ENCODE measurements at regions not wholly inside any gene's neighbourhood (a gene's known extent, or its start where the extent isn't known, plus 50 kb on each side); places are given as distances from the start of the nearest gene placed in this dataset.

DNA sequence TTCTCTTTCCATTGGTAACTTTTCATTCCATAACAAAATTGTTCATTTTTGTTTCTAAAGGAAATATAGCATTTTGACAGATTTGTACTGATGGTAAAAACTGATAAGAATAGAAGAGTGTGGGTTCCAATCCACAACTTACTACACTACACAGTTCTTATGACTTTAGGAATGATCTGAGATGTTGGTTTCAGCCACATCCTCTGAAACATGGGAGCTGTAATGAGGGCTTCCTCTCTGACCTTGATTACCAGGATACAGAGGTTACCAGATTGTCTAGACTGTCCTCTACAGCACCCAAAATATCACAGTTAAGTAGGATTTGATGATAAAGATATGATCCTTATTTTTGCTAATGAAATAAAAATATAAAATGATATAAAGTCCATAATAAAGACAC, 1184.6 kb downstream of the FLRT2 start:
- DNase-seq (ENCODE audit: low spot score in 2 of 2) = no peak
- Mint-ChIP-seq H3K36me3 (no peaks in the 10 kb centered on the region), H3K4me1 (no peaks in the 10 kb centered on the region), H3K9me3 (peaks cover 2% of the 10 kb centered on the region), H3K4me3 (no peak overlapping the region), H3K27ac (no peak overlapping the region)
- ATAC-seq = no peak

DNA sequence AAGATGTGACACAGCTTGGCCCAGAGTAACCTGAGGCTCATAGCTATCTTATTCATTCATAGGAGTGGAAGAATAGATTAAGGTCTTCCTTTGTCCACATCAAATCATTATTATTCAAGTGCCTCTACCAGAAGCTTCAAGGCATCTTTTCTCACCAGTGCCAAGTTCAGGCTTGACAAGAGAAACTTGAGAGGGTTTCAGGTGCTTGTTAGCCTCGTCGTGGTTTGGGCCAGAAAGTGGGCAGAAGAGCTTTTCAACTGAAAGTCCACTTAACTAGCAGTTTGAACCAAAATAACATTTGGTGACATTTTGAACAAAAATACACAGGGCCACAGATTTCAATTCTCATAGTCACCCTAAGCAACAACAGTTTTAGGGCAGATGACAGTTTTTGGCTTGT, 1184.2 kb downstream of the FLRT2 start:
- H3K4me1 Mint-ChIP-seq = no peaks in the 10 kb centered on the region
- H3K27ac Mint-ChIP-seq = no peak overlapping the region
- no peaks in the 10 kb centered on the region for H3K9me3 Mint-ChIP-seq
- DNase-seq (ENCODE audit: low spot score in 2 of 2) (no peak), ATAC-seq (no peak)
- H3K4me3 Mint-ChIP-seq = no peak overlapping the region
- no peaks in the 10 kb centered on the region for H3K36me3 Mint-ChIP-seq

DNA sequence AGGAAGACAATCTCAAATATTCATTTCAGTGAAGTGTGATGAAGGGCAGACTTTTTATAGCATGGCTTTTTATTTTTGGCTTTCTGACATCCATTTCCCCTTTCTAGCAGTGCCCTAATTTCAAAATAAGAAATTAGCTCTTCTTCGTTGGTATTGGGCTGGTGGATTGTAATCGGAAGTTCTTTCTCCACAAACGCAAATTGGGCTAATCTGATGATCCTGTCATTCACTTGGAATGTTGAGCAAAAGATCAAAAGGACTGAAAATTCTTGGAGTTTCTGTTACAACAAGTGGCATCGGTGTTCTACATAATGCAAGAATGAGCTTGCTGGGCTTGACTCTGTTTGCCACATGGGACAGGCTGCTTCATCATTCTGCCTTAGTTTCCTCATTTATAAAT, 1182.8 kb downstream of the FLRT2 start:
- H3K4me3 Mint-ChIP-seq = no peak overlapping the region
- no peaks in the 10 kb centered on the region for H3K4me1 Mint-ChIP-seq
- H3K27ac Mint-ChIP-seq = no peak overlapping the region
- no peaks in the 10 kb centered on the region for H3K9me3 Mint-ChIP-seq
- no peaks in the 10 kb centered on the region for H3K36me3 Mint-ChIP-seq
- DNase-seq (ENCODE audit: low spot score in 2 of 2) (no peak), ATAC-seq (no peak)

DNA sequence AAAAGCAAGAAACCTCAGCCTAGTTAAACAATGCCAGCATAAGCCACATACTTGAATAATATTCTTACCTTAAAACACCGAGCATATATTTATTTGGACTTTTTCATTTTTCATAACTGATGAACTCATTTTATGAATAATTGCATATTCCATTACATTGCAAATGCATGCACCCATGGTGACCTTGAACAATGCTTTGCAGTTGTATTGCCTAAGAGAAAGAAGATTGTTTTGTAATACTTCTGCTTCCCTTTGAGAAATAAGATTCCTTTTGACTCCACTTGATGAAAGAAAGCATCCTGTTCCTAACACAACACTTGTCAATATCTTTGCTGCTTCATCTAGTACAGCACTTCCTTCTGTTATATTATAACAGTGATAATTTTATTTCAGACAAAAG, 1182.2 kb downstream of the FLRT2 start:
- Mint-ChIP-seq H3K4me3 (no peak overlapping the region), H3K4me1 (no peaks in the 10 kb centered on the region), H3K27ac (no peak overlapping the region), H3K9me3 (no peaks in the 10 kb centered on the region), H3K36me3 (no peaks in the 10 kb centered on the region)
- ATAC-seq (no peak), DNase-seq (ENCODE audit: low spot score in 2 of 2) (no peak)

DNA sequence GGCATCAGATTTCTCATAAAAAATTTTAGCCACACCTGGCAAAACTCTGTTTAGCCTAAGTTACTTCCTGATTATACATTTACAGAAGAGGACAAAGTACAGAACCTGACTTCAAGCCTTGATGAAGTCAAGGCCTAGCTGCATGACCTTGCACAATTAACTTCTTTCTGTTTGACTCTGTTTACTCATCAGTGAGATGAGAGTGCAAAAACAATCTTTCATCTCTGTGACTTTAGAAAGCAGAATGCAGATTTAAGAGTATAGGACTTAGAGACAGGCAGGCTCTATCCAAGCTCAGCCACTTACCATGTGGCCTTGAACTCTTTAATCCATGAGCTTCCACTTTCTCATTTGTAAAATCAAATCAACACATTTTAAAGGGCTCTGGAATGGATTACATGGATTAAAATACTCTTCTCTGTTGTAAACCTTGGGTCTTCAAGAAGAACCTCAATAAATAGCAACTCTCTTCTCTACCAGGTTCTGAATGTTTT, 1178.9 kb downstream of the FLRT2 start:
- H3K9me3 Mint-ChIP-seq = peaks cover 9% of the 10 kb centered on the region
- no peak overlapping the region for H3K4me3 Mint-ChIP-seq
- ATAC-seq = no peak
- no peak overlapping the region for H3K27ac Mint-ChIP-seq
- DNase-seq (ENCODE audit: low spot score in 2 of 2) = no peak
- H3K36me3 Mint-ChIP-seq = no peaks in the 10 kb centered on the region
- no peaks in the 10 kb centered on the region for H3K4me1 Mint-ChIP-seq

DNA sequence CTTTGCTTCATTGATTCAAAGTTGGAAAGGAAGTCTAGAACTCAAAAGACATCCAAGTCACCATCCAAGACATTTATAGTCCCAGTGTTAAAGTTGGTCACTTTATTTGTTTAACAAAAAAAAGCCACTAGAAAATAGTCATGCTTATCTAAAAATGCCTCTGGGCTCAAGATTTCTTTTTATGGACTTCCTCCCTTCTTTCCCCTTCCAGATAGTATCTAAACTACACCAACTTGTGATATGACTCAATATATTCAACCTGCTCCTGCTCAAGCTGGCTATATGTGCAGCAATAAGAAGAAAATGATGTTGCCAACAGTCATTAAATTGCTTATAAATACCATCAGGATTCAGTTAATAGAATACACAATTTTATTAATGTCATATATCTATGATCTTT, 1177.1 kb downstream of the FLRT2 start:
- H3K9me3 Mint-ChIP-seq = peaks cover 9% of the 10 kb centered on the region
- no peak overlapping the region for H3K4me3 Mint-ChIP-seq
- H3K36me3 Mint-ChIP-seq = no peaks in the 10 kb centered on the region
- DNase-seq (ENCODE audit: low spot score in 2 of 2) (no peak), ATAC-seq (no peak)
- no peak overlapping the region for H3K27ac Mint-ChIP-seq
- no peaks in the 10 kb centered on the region for H3K4me1 Mint-ChIP-seq

DNA sequence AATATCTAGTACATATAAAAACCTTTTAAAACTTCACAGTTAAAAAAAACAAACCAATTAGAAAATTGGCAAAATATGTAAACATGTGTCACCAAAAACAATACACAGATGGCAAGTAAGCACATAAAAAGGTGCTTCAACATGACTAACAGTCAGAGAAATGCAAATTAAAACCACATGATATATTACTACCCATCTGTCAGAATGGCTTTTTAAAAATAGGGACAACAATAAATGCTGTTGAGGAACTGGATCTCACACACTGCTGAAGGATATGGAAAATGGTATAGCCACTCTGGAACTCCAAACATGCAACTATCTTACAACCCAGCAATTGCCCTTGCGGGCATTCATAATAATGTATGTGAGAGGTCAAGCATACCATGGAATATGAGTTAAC, 1153.6 kb downstream of the FLRT2 start:
- peaks cover 3% of the 10 kb centered on the region for H3K9me3 Mint-ChIP-seq
- DNase-seq (ENCODE audit: low spot score in 2 of 2) = no peak
- H3K4me3 Mint-ChIP-seq = no peak overlapping the region
- no peak overlapping the region for H3K27ac Mint-ChIP-seq
- H3K4me1 Mint-ChIP-seq = no peaks in the 10 kb centered on the region
- no peaks in the 10 kb centered on the region for H3K36me3 Mint-ChIP-seq
- ATAC-seq = no peak

DNA sequence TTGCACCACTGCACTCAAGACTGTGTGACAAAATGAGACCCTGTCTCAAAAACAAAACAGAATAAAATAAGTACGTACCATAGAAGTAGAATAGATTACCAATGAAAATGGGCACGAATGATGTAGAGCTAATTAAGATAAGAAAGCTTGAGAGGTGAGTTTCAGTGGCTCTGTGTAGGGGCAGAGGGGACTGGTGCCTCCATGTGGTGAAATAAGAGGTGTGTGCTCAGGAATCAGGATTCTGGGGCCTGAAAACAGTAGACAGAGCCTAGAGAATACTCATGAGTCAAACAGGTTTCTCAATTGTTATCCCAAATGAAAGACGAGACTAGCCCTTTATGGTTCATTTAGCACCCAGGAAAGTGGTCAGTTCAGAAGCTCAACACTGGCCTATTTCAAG, 1145.1 kb downstream of the FLRT2 start:
- ATAC-seq = no peak
- peaks cover 3% of the 10 kb centered on the region for H3K9me3 Mint-ChIP-seq
- no peaks in the 10 kb centered on the region for H3K4me1 Mint-ChIP-seq
- H3K27ac Mint-ChIP-seq = no peak overlapping the region
- H3K36me3 Mint-ChIP-seq = no peaks in the 10 kb centered on the region
- H3K4me3 Mint-ChIP-seq = no peak overlapping the region
- DNase-seq (ENCODE audit: low spot score in 2 of 2) = no peak

DNA sequence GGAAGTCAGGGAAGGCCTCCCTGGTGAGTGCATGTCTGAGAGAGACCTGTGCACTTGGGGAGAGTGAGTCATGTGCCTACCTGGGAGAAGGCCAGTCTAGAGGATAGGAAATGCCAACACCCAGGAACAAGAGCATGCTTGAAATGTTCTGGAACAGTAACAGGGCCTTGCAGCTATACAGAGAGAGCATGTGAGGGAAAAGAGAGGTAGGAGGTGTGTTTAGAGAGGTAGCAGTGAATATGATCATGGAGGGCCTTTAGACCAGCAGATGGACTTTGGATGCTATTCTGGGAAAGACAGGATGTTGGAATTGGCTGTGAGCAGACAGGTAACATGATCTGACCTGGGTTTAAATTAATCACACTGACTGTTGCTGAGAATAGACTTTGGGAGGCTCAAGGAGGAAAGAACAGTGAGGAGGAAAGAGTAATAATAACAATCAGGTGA, 1143.6 kb downstream of the FLRT2 start:
- no peak for DNase-seq (ENCODE audit: low spot score in 2 of 2)
- ATAC-seq = no peak
- H3K36me3 Mint-ChIP-seq = no peaks in the 10 kb centered on the region
- H3K4me1 Mint-ChIP-seq = no peaks in the 10 kb centered on the region
- no peak overlapping the region for H3K27ac Mint-ChIP-seq
- H3K4me3 Mint-ChIP-seq = no peak overlapping the region
- peaks cover 4% of the 10 kb centered on the region for H3K9me3 Mint-ChIP-seq

DNA sequence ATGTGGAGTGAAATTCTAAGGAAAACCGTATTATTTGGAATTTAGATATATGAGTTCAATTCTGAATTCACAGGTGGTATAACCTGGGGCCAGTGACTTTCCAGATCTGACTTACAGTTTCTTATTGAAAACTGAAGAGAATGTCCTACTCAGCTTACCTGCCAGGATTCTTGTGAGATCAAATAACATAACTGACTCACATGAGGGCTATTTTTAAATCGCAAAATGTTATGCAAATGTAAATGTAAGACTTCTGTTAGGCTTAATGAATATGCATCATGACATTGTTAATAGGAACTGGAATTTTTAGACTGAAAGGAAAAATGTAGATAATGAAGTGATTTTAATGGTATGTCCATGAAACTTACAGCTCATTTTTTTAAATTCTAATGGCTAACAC, 1142.1 kb downstream of the FLRT2 start:
- Mint-ChIP-seq H3K36me3 (no peaks in the 10 kb centered on the region), H3K27ac (no peak overlapping the region), H3K4me3 (no peak overlapping the region), H3K9me3 (peaks cover 5% of the 10 kb centered on the region), H3K4me1 (no peaks in the 10 kb centered on the region)
- ATAC-seq = no peak
- DNase-seq (ENCODE audit: low spot score in 2 of 2) = no peak

DNA sequence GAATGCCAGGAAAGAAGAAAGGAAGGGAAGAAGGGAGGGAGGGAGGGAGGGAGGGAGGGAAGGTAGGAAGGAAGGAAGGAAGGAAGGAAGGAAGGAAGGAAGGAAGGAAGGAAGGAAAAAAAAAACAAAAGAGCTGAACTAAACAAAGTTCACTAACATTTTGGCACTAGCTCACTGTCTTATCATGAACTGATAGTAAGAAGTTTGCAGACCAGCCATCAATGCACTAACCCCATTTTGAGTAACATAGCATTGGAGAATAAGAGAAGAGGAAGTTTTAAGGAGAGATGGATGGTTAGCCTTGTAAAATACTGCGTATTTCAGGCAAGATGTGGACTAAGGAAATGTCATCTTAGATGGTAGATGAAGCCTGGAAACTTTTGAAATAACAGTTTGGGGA, 1136.0 kb downstream of the FLRT2 start:
- Mint-ChIP-seq H3K27ac (no peak overlapping the region), H3K9me3 (peaks cover 17% of the 10 kb centered on the region), H3K4me3 (no peak overlapping the region), H3K36me3 (no peaks in the 10 kb centered on the region), H3K4me1 (no peaks in the 10 kb centered on the region)
- ATAC-seq (no peak), DNase-seq (ENCODE audit: low spot score in 2 of 2) (no peak)

DNA sequence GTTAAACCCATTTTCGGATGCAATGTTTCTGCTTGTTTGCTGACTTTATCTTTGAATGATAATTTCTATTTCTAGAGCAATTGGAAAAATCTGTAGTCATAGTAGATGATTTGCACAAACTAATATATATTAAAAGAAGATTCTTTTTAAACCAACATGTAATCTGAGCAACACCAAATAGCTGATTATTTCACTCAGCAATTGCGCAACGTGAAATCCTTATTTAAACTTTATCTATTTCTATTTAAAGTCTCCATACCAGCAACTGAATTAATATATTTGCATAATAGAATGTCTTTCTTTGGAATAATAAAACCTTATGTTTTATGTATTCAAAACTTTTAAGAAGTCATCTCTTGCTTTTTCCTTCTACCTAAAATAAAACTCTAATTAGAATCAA, 1132.4 kb downstream of the FLRT2 start:
- Mint-ChIP-seq H3K4me1 (no peaks in the 10 kb centered on the region), H3K9me3 (peaks cover 16% of the 10 kb centered on the region)
- no peak for ATAC-seq

DNA sequence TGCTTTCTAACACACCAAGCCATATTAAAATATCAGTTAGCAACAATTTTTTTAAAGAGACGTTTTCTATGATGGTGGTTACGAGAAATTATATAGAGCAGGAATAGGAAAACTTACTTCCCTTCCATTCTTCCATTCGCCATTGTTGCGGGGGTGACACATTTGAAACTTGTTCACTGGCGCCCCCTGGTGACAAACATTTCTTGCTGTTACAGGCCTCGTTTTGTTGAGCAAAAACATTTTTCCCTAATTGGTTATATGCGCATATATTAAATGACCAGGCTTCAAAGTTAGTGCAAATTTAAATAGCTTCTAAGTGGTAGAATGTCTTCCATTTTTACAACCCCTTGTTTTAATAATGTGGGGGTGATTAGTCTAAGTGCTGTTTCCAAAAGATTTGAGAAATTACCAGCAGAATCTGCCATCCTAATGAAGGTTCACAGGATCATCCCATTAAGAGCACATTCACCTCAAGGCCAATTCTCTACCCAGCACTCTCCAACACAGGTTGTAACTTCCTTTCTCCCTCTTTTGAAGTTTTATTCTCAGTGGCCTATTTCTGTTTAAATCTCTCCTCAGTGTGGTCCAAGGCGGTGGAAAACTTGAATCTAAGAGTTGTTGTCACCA, 1124.7 kb downstream of the FLRT2 start:
- ATAC-seq = no peak

More for the DNA sequence above, 1132.4 kb downstream of the FLRT2 start:
- DNase-seq (ENCODE audit: low spot score in 2 of 2) = no peak
- Mint-ChIP-seq H3K4me3 (no peak overlapping the region), H3K27ac (no peak overlapping the region), H3K36me3 (no peaks in the 10 kb centered on the region)

DNA sequence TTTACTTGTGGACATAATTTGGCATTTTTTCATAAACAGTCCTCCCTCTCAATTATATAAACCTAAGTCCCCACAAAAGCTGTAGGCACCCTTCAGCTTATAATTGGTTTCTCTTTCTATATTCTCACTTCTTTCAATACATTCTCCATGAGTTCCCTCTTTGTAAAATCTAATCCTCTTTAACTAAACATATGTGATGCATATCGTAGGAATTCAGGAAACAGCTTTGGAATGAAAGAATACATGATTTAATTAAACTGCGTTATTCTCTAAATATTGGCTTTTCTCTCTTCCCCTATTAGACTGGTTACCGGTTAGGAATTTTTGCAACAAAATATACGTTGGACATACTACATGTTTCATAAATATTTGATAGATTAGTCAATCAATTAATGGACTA, 1122.6 kb downstream of the FLRT2 start:
- Mint-ChIP-seq H3K27ac (no peak overlapping the region), H3K36me3 (no peaks in the 10 kb centered on the region)
- ATAC-seq = no peak

More for the DNA sequence above, 1124.7 kb downstream of the FLRT2 start:
- Mint-ChIP-seq H3K9me3 (no peaks in the 10 kb centered on the region), H3K36me3 (no peaks in the 10 kb centered on the region), H3K4me1 (no peaks in the 10 kb centered on the region), H3K4me3 (no peak overlapping the region), H3K27ac (peak overlapping the region; percentile 32)
- DNase-seq (ENCODE audit: low spot score in 2 of 2) = peak; percentile 18 to 48

DNA sequence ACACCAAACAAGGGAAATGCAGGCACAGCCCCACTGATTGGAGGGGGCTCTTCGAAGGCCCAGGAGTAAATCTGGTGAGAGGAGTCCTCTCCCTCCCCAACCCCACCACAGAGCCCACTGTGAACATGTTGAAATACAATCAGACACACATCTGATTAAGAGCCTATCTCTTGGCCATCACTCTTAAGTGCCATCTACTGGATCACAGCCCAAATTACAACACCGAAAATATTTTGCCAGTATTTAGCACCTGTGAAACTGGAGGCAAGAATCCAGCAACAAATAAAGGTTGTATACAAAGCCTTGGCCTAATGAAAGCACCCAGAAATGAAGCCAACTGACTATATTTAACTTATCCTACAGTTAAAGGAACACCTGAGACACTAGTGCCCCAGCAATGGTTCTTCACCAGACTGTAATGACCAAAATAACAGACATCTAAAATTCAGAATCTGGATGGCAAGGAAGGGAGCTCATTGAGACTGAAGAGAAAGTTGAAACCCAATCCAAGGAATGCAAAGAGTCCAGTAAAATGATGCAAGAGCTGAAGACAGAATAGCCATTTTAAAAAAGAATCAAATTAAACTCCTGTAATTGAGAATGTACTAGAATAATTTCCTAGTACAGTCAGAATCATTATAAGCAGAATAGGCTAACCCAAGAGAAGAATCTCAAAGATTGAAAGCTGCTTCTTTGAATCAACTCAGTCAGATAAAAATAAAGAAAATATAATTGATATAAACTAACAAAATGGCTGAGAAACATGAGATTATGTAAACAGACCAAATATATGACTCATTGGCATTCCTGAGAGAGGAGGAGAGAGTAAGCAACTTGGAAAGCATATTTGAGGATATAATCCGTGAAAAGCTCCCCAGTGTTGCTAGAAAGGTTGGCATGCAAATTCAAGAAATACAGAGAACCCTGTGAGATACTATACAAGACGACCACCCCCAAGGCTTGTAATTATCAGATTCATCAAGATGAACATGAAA, 1117.0 kb downstream of the FLRT2 start:
- Mint-ChIP-seq H3K9me3 (no peaks in the 10 kb centered on the region), H3K36me3 (no peaks in the 10 kb centered on the region), H3K4me3 (no peak overlapping the region), H3K4me1 (no peaks in the 10 kb centered on the region), H3K27ac (no peak overlapping the region)
- DNase-seq (ENCODE audit: low spot score in 2 of 2) (no peak), ATAC-seq (no peak)

More for the DNA sequence above, 1122.6 kb downstream of the FLRT2 start:
- H3K9me3 Mint-ChIP-seq = no peaks in the 10 kb centered on the region
- H3K4me3 Mint-ChIP-seq = no peak overlapping the region
- DNase-seq (ENCODE audit: low spot score in 2 of 2) = no peak
- no peaks in the 10 kb centered on the region for H3K4me1 Mint-ChIP-seq

DNA sequence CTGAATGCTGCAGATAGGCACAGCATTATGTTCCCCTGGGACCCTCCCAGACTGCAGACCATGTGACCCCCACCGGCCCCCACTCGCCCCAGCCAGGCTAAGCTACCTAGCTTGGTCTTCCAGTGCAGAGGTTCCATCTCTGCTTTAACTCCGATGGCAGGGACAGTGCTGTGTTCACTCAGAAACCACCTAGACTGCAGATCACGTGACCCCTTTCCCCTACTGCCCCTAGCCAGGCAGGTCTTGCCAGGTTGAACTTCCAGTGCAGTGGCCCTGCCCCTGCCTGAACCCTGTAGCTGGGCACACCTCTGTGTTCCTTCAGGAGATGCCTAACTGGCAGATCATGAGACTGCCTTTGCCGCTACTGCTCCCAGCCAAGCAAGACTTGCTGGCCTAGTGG, 1116.2 kb downstream of the FLRT2 start:
- DNase-seq (ENCODE audit: low spot score in 2 of 2) (no peak), ATAC-seq (no peak)
- H3K4me1 Mint-ChIP-seq = no peaks in the 10 kb centered on the region
- H3K36me3 Mint-ChIP-seq = no peaks in the 10 kb centered on the region
- H3K9me3 Mint-ChIP-seq = no peaks in the 10 kb centered on the region
- H3K4me3 Mint-ChIP-seq = no peak overlapping the region
- H3K27ac Mint-ChIP-seq = no peak overlapping the region
